Stimulated activated naive CD4-positive, alpha-beta T cell treated with Interleukin-2 at 50 U/mL for 16 hours (primary cell): ENCODE measurements at regions not wholly inside any gene's neighbourhood (a gene's known extent, or its start where the extent isn't known, plus 50 kb on each side); places are given as distances from the start of the nearest gene placed in this dataset.
"Not testable (repeated sequence)": the region's sequence is repeated elsewhere in the genome, so short reads cannot be mapped to it uniquely, and the experiment has no call there.

Experiments
- DNase-seq: peaks from one replicate; lab custom pipeline; 2025; lab: John Stamatoyannopoulos, UW

DNA sequence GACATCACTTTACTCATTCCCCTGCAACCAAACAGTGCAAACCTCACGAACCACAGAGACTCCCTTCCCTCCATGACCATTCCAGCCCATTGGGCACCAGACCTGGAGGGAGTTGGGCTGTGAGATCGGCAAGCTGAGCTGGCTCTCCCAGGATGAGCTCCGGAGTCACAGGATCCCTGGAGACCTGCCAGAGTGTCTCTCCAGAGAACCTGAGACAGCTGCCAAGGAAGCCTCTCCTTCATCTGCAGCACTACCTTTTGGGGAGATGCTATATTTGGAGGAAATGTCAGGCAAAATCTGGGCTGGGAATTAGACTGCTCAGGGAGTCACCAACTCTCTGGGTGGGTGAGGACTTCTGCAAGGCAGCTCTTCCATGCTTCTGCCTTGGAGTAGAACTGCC is 417.4 kb downstream of the TNS1 start:
- no peak for DNase-seq

DNA sequence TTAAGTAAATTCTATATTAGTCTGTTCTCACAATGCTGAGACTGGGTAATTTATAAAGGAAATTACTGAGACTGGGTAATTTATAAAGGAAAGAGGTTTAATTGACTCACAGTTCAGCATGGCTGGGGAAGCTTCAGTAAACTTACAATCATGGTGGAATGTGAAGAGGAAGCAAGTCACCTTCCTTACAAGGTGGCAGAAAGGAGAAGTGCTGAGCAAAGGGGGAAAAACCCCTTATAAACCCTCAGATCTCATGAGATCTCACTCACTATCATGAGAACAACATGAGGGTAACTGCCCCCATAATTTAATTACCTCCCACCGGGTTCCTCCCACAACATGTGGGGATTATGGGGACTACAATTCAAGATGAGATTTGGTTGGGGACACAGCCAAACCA is 422.4 kb downstream of the TNS1 start:
- not testable (repeated sequence) for DNase-seq

DNA sequence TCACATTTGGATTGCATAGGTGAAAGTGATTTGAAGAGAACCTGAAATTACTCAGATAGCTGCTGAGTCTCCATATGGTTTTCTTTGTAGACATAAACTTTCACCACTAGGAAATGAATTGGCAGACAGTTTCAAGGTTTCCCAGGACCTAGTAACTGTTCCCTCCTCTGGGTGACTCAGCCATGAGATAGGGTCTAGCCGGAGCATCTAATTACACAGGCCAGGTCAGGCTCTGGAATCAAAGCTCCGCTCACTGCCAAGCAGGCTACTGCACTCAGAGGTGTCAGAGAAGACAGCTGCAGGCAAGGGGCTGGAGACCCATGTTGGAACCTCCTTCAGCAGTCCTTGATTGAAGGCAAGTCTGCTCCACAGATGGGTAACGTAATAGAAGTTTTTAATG is 429.2 kb downstream of the TNS1 start:
- no peak for DNase-seq

DNA sequence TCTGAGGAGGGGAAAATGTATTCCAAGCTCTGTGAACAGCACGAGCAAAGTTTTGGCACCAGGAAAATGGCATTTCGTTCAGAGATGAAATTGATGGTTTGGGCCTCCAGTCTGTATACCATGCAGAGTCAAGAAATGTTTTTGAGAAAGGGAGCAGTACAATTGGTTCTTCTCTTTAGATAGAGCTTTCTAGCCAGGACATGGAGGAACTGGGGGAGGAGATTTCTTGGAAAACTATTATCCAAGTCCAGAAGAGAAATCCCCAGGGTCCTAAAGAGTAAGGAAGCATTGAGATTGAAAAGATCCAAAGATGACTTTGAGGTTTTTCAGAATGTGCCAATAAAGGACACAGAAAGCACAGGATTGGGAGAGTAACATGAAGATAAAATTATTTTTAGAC is 432.4 kb downstream of the TNS1 start:
- no peak for DNase-seq

DNA sequence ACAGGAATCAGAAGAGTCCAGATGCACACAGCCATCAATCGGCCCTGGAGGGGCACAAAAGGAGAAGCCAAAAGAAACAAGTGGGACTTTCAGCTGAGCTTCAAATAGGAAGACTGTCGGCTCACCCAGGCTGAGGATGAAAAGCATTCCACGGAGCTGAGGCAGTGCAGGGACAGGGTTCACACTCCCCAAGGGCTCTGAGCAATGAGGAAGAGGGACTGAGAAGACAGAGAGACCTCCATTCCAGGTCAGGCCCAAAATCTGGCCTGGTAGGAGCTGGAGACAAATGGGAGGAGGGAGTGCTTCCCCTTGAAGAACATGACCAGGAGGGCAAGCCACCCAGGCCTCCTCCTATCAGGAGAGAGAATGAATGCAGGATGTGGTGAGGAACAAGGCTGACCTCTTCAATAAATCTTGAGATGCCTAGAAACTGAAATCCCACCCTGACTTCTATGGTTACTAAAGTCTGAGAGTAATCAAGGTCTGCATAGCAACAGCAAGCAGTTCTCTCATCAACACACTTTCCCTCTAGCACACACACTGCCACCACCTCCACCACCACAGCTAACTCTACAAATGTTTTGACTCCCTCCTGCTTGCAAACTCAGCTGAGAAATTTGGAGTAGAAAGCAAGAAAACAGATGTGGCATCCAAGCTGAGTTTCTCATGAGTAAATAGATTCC is 434.4 kb downstream of the TNS1 start:
- no peak for DNase-seq

DNA sequence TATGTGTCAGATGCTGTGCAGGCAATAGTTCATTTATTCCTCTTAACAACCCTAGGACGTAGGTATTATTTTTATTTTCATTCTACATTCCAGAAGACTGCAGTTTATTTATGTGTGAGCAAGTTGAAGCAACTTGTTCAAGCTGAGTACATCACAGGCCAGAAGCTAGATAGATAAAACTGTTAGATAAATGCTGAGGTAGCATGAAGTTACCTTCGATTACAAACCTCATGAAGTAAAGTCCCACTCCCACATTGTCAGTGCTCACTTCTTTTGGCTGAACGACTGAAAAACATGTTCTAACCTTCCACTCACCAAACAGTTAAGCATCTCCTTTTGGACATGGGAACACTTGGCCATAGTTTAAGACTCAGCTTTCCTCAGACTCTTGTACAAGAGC is 439.2 kb downstream of the TNS1 start:
- no peak for DNase-seq

DNA sequence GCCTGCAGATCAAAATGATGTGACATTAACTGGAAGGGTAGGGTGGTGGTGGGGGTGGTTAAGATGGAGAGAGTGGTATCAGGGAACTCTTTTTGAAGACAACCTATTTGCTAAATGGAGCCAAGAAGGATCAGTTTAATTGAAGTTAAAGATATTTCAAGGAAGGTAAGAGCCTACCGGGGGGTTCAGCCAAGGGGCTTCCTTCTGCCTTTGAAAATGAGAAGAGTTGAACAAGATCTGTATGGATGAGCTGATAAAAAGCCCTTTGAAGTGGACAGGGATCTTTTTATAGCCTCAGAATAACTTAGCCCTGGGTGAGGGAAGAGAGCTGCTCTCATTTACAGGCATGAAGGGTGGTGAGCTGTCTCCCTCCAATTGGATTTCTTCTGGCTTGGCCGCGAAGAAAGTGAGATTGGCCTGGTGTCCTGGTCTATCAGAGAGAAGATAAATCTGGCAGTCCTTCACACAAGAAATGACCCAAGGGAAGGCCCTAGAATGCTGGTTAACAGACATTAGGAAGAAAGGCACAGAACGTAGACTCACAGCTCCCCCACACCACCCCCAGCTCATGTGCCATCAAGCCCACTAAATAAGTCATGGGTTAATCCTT is 439.8 kb downstream of the TNS1 start:
- DNase-seq, result no peak

DNA sequence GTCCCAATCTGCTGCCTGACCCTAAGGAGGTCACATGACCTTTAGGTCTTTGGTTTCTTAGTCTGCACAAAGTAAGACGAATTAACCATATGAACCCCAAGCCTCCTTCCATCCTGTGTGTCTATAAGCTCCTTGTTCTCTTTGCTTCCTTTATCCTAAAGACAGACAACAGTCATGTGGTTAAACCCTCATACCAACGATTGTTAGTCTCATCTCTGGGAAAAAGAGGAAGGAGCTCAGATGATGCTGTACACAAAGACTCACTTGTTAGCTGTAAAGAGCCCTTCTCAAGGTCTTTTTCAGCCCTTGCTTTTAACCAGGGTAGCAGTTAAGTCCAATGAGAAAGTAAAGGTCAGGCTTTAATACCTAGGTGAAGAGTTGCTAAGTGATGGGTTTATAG is 443.7 kb downstream of the TNS1 start:
- DNase-seq, result no peak

DNA sequence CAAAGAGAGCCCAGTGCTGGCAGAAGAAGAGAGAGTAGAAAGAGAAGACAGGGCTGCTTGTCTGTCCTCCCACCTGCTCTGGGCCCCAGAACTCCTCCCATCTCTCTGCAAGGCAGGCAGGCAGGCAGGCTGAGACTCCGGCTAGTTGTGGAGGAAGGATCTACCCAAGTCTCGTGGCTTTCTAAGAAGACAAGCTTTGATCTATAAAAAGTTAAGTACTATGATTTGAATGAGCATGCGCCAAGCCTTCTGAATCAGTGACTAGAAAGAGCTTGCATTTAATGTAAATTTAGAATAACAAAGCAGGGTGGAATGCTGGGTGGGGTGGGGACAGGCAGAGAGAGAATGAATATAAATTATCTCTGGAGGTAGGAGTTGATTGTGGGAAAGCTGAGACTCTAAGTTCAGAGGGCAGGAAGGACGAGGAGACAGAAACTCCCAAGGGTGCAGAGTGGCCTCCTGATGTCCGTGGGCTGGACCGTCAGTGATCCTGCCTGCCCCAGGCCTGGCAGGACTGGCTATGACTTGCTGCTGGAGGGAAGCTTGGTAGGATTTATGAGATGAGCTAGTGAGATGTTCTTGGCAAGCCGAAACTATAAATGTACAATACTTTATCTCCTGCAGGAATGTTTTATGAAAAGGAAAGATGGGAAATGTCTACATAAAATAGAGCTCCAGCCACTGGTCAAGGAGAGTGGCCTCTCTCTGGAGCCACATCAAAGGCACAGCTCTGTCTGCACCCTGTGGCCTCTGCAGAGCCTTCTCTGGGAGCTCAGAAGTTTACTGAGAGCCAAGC is 447.5 kb downstream of the TNS1 start:
- no peak for DNase-seq

DNA sequence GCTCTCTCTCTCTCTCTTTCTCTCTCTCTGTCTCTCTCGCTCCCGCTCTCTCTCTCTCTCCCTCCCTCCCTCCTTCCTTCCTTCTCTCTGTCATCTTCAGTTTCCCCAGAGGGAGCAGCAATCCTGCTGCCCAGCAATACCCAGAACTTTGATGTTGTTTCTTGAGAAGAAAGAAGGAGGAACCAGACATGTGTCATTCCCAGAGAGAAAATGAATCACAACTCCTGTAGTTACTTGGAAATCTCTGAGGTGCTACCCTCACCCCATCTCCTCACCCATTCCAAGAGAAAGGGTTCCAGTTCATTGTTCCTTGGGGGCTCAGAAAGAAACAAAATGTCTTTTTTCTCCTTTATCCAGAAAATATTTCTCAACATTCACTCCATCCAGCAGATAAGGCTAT is 449.1 kb downstream of the TNS1 start:
- DNase-seq, result no peak

DNA sequence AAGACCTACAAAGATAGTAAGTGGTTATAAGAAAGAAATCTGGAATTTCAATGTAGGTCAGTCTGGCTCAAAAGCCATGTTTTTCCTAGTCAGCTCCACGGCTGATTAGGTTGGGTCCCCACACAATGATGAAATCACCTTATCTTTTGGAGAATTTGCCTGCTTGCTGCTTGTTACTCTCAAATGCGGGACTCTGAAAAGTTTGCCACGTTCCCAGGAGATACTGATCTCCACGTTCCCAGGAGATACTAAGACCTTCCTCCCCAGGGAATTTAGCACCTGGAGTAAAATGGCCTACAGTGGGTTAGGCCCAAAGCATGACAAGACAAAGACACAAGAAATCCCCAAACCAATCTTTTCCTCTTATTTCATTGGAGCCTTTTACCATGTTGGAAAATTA is 449.6 kb downstream of the TNS1 start:
- DNase-seq, result no peak

DNA sequence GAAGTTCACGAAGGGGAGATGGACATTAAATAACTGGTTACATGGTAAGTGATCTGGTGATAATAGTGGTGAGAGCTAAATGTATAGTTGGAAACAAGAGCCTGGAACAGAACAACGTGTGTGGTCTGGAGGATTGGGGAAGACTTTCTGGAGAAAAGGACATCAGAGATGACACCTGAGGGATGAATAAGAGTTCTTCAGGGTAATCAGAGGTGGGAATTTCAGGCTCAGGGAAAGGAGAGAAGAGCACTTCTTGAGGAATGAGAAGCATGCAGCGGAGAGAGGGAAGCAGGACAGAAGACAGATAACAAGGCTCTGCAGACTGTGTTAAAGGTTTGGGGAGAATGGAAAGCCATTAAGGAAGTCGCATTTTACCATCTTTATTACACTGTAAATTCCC is 450.7 kb downstream of the TNS1 start:
- no peak for DNase-seq

DNA sequence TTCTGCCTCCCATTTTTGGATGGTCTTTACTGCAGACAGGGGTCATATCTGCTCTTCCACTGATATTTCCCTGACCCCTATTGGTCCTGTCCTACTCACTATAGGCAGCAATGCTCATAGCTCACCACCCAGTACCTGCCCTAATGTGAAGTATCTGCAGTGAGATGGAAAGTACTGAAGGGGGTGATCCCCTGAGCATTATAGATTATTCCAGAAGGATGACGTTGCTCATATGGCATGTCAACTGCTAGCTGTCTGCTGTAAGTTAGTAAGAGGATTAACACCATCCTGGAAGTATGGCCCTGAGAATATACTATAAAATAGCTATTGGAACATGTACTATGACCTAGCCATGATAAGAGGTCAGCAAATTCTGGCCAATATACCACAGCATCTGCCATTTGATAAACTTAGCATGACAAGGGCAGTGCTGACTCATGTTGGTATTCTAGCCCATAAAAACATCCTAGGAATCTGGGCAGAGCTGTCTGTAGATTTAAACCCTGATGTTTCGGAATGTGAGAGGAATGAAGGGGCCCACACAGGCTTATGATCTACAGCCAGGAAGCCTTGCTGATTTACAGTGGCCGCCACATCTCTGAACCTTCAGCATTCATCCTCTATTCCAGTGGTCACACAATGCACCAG is 451.4 kb downstream of the TNS1 start:
- DNase-seq, result no peak

DNA sequence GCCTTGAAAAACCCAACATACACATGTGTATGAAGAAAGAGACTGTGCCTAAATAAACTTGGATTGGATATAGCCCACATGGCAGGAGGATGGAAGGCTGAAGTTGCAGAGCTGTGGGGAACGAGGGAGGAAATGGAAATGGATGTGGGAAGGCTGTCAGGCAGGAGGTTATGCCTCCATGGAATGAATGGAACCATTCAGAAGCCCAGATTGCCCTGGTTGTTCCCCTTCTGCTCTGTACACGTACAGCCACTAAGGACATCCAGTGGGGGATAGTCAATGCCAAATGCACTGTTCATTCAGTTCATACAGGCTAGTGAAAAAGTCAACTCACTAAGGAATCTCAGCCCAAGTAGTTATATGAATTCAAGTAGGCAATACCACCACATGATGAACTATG is 463.7 kb downstream of the TNS1 start:
- DNase-seq, result no peak

DNA sequence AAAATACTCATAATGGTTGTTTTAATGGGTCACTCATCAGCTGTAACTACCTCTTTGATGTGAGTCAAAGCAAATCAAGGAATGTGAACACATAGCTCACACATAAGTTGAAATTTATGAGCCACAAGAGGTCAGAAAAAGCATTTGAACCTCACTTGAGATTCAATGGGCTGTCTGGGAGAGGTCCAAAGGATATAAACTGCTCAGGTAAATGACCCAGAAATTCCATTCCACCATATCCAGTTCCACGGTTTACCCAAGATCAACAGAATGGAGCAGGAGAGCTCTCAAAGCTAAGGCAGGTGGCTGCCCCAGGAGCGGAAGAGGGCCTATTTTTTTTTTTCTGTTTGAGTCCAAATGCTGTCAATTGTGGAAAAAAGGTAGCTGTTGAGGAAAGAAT is 464.1 kb downstream of the TNS1 start:
- DNase-seq, result no peak

DNA sequence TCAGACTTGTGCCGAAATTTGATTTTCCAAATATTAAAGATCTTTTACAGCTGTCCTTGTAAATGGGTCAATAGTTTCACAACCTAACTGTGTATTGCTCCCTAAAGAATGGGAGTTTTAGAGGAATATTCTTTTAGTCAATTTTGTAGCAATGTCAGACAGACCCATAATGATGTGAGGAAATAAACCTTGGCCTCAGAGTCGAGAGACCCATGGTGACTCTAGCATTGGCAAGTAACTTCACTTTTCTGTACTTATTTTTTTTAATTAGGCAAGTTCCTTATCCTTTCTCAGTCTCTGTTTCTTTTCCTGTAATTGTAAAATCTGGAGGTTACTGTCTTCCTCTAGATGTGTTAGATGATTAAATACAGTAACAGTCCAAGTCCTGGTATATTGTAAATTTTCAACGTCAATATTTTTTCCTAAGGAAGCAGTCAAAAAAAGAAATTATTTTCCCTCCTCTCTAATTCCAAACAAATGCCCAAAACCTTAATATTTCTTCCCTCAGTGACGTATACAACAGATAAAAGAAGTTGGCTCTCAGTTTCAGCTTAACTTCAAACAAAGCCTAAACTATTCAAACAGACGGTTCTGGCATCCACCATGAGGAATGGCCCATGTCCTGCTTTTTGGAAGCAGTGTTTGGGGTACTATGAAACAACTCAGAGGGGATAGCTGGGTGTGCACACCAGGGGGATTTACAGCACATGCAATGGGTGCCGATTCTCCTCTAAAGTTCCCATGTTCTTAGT is 466.7 kb downstream of the TNS1 start:
- no peak for DNase-seq

DNA sequence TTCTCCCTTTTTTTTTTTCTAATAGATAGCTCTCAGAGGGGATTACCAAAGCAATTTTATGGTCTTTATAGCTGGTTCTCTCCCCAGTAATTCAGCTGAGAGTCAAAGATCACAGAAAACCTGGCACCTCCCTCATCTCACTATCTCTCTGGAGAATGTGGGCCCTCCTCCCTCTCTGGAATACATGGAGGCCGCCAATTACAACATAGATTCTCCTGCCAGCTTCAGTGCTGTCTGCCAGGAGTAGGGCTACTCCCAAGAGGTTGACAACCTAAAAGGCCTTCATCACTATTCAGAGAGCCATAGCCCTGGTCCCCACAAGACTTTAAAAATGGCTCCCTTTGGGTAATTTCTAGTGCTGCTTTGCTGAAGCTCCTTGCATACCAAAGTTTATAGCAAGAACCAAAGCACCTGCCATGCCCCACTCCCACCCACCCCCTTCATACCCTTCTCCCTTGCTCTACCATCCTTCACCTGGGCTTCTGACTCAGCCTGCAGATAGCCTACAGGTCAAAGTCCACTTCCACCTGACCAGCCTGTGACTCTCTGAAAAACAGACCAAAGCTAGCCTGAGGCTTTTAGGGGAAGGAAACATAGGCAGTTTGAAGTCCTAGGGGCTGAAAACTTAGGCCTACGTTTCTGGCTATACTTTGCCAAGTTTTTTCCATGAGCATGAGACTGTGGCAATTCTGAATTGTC is 472.3 kb downstream of the TNS1 start:
- DNase-seq, result no peak

DNA sequence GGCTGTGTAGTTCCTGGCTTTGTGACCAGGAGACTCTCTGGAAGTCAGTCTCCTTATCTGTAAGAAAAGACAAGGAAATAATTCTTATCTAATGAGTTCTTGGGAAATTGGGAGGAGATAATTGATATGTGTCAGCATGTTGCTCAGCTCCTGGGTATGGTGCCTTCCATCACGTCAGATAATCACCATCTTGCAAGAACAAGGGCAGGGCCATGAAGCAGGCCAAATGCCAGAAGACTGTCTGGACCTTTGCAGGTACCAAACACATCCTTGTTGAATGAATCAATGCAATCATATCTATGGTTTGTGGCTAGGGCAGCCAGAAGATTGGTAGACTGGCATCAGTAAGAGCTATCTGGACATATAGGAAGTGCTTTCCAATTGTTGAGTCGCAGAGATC is 473.5 kb downstream of the TNS1 start:
- no peak for DNase-seq

DNA sequence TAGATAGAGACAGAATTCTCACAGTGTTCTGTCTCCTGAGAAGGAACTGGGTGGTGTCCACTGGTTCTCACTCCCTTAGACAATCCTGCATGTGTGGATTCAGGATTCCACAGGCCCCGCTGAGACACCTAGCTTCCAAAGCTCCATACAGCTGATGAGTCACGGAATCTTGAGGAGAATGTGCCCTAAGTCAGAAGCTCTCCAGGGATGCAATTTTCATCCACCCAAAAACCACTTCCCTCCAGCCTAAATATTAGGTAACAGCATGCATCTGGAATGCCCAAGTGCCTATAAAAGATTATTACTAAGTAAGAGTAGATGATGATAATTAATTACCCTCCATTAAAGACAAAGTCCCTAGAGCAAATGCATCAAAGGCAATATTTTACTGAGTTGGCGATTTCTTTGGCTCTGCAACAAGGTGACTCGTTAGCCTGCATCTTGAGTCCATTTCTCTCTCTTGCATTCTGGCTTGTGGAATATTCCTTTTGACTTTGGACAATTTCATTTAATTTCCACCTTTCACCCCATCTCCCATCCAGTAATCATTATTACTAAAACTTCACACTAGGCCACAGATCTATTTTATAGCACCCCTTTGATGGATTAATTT is 475.1 kb downstream of the TNS1 start:
- DNase-seq, result no peak

DNA sequence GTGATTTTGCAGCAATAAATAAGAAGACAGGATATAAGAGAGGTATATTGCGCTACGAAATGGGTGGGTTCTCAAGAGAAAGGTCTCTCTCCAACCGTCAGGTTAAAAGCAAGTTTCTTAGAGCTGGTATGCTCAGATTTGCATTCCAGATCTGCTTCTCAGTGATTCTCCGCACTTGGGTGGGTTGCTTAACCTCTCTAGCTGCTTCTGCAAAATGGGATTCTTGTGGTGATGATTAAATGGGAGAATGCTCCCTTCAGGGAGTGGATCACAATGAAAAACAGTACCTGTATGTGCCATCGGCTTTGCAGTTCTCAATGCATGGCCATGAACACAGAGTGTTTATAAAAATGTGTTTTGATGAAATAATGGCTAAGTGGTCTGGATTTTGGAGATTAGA is 477.7 kb downstream of the TNS1 start:
- no peak for DNase-seq

DNA sequence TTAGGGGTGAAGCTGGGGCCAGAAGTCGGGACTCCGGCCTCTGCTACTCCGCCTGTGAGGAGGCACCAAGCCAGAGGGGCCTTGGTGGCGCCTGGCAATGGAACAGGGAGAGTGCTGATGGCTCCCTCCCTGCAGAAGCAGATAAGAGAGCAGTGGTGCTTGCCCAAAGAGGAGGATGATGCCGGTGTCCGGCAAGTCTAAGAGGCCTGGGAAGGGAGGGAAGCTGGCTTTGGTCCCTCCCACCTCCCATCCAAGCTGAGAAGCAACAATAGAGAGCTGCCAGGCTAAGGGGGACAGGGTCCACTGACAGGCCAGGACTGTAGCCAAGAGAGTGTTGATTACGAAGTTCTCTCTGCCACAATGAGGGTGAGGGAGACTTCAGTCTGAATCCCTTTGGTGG is 479.5 kb downstream of the TNS1 start:
- DNase-seq, result no peak
